Coronary artery (tissue), 2 donors: ENCODE measurements at regions not wholly inside any gene's neighbourhood (a gene's known extent, or its start where the extent isn't known, plus 50 kb on each side); places are given as distances from the start of the nearest gene placed in this dataset.

Experiments
- DNase-seq: peaks from one replicate; pipeline ENCODE4 v3.0.0-alpha.2; 2017; ENCODE audit warnings: low spot score
- H3K27ac ChIP-seq, 2 donors: fragments of 200-600 bp; sonication (generic); one replicate each; pipeline ENCODE4 v1.5.1; 2016 to 2019
- H3K4me3 ChIP-seq: fragments of 200-600 bp; sonication (generic); 2 replicates; pipeline ENCODE4 v1.5.1; 2016; ENCODE audit warnings: mild to moderate bottlenecking, moderate library complexity
- CTCF ChIP-seq: fragments of 200-600 bp; sonication (generic); IDR thresholded peaks from one replicate; pipeline ENCODE4 v1.5.1; 2019; ENCODE audit warnings: antibody characterized with exemption

GRCh38 chr14:56522403-56522802, 57.2 kb upstream of the TMEM260 start:
- TF ChIP-seq CTCF: no peak
- Histone ChIP-seq H3K4me3 (no peak overlapping the region), H3K27ac (no peak overlapping the region)
- DNase-seq: no peak

- Histone ChIP-seq H3K27ac (no peak overlapping the region), H3K4me3 (no peak overlapping the region)
- no peak for TF ChIP-seq CTCF
- DNase-seq: no peak
Measured at GRCh38 chr14:56524971-56525677, 54.5 kb upstream of the TMEM260 start.

- H3K27ac ChIP-seq: no peak overlapping the region
- H3K4me3 ChIP-seq: no peak overlapping the region
- no peak for TF ChIP-seq CTCF
- no peak for DNase-seq
Measured at GRCh38 chr14:56528927-56529326, 50.7 kb upstream of the TMEM260 start.
